ENCODE measurements at regions not wholly inside any gene's neighbourhood (a gene's known extent, or its start where the extent isn't known, plus 50 kb on each side); places are given as distances from the start of the nearest gene placed in this dataset.
"Not testable (repeated sequence)": the region's sequence is repeated elsewhere in the genome, so short reads cannot be mapped to it uniquely, and the experiment has no call there.

GRCh38 chr4:58093352-58093751 is 983.2 kb upstream of the IGFBP7 start:
- no peak for DNase-seq (ENCODE audit: extremely low read depth, low read depth, low spot score)

GRCh38 chr4:58090539-58090938 is 980.4 kb upstream of the IGFBP7 start:
- DNase-seq (ENCODE audit: extremely low read depth, low read depth, low spot score) = no peak

GRCh38 chr4:58081356-58081755 is 971.2 kb upstream of the IGFBP7 start:
- no peak for DNase-seq (ENCODE audit: extremely low read depth, low read depth, low spot score)

GRCh38 chr4:58075724-58076123 is 965.5 kb upstream of the IGFBP7 start:
- no peak for DNase-seq (ENCODE audit: extremely low read depth, low read depth, low spot score)

- no peak for DNase-seq (ENCODE audit: extremely low read depth, low read depth, low spot score)
These were observed 964.2 kb upstream of the IGFBP7 start for GRCh38 chr4:58074382-58074781.

- no peak for DNase-seq (ENCODE audit: extremely low read depth, low read depth, low spot score)
These were observed 960.5 kb upstream of the IGFBP7 start for GRCh38 chr4:58070726-58071125.

- DNase-seq (ENCODE audit: extremely low read depth, low read depth, low spot score) = no peak
These were observed 954.5 kb upstream of the IGFBP7 start for GRCh38 chr4:58064653-58065052.

GRCh38 chr4:58063404-58064160 is 953.4 kb upstream of the IGFBP7 start:
- no peak for DNase-seq (ENCODE audit: extremely low read depth, low read depth, low spot score)

- no peak for DNase-seq (ENCODE audit: extremely low read depth, low read depth, low spot score)
These were observed 951.8 kb upstream of the IGFBP7 start for GRCh38 chr4:58061967-58062366.

GRCh38 chr4:58050439-58050838 is 940.3 kb upstream of the IGFBP7 start:
- DNase-seq (ENCODE audit: extremely low read depth, low read depth, low spot score) = no peak

- DNase-seq (ENCODE audit: extremely low read depth, low read depth, low spot score) = no peak
These were observed 938.3 kb upstream of the IGFBP7 start for GRCh38 chr4:58048491-58048890.

- no peak for DNase-seq (ENCODE audit: extremely low read depth, low read depth, low spot score)
These were observed 932.0 kb upstream of the IGFBP7 start for GRCh38 chr4:58042176-58042575.

- DNase-seq (ENCODE audit: extremely low read depth, low read depth, low spot score) = no peak
These were observed 883.8 kb upstream of the IGFBP7 start for GRCh38 chr4:57993944-57994343.

GRCh38 chr4:57989430-57989829 is 879.2 kb upstream of the IGFBP7 start:
- DNase-seq (ENCODE audit: extremely low read depth, low read depth, low spot score) = no peak

- no peak for DNase-seq (ENCODE audit: extremely low read depth, low read depth, low spot score)
These were observed 875.0 kb upstream of the IGFBP7 start for GRCh38 chr4:57985161-57985560.

- DNase-seq (ENCODE audit: extremely low read depth, low read depth, low spot score) = no peak
These were observed 870.9 kb upstream of the IGFBP7 start for GRCh38 chr4:57981123-57981522.

GRCh38 chr4:57974821-57975220 is 864.6 kb upstream of the IGFBP7 start:
- no peak for DNase-seq (ENCODE audit: extremely low read depth, low read depth, low spot score)

- DNase-seq (ENCODE audit: extremely low read depth, low read depth, low spot score) = no peak
These were observed 863.6 kb upstream of the IGFBP7 start for GRCh38 chr4:57973819-57974218.

- DNase-seq (ENCODE audit: extremely low read depth, low read depth, low spot score) = no peak
These were observed 861.1 kb upstream of the IGFBP7 start for GRCh38 chr4:57971261-57971660.

GRCh38 chr4:57966987-57967760 is 857.0 kb upstream of the IGFBP7 start:
- no peak for DNase-seq (ENCODE audit: extremely low read depth, low read depth, low spot score)

- not testable (repeated sequence) for DNase-seq (ENCODE audit: extremely low read depth, low read depth, low spot score)
These were observed 855.2 kb upstream of the IGFBP7 start for GRCh38 chr4:57965431-57965830.

GRCh38 chr4:57945298-57945697 is 835.1 kb upstream of the IGFBP7 start:
- DNase-seq (ENCODE audit: extremely low read depth, low read depth, low spot score) = no peak

Measured in glomerular endothelial cell (primary cell).